IMR-90 (cell line): ENCODE measurements at regions not wholly inside any gene's neighbourhood (a gene's known extent, or its start where the extent isn't known, plus 50 kb on each side); places are given as distances from the start of the nearest gene placed in this dataset.

Experiments
- ATAC-seq: fragments of 200-7000 bp; cut with Tn5 transposase; 2 replicates; pipeline ENCODE4 v1.9.1; 2020; ENCODE audit warnings: low read depth, mild to moderate bottlenecking, moderate library complexity
- BruUV-seq: library from RNA; stranded (reverse); fragments of 400-500 nt; replicated peaks from 2 replicates; lab custom pipeline; 2021; lab: Mats Ljungman, UMichigan
- CTCF ChIA-PET: fragments of 300-600 bp; formaldehyde crosslinking; extraction: SDS; loops from one replicate; lab custom pipeline; 2021; ENCODE audit warnings: antibody characterized with exemption; lab: Yijun Ruan, JAX
- POLR2A ChIA-PET: fragments of 300-600 bp; sonication (Branson Sonifier 250); formaldehyde crosslinking; loops from one replicate; lab custom pipeline; 2022; ENCODE audit warnings: antibody characterized with exemption; ENCODE audit not compliant: unreplicated experiment; lab: Charles Lee
- DNase-seq: peaks from one replicate; pipeline ENCODE4 v3.0.0; 2013
- H2AFZ ChIP-seq: replicated peaks from 2 replicates; pipeline ENCODE3; 2013; ENCODE audit warnings: low read length, mild to moderate bottlenecking; ENCODE audit not compliant: poor library complexity
- H2AK5ac ChIP-seq: 2 replicates; pipeline ENCODE4 v1.6.1; 2013; ENCODE audit warnings: low read depth, low read length, inconsistent platforms
- H2AK9ac ChIP-seq: replicated peaks from 2 replicates; pipeline ENCODE3; 2013; ENCODE audit warnings: mild to moderate bottlenecking, low read depth, low read length, moderate library complexity; ENCODE audit not compliant: poor library complexity
- H2BK120ac ChIP-seq: 2 replicates; pipeline ENCODE4 v1.6.1; 2013; ENCODE audit warnings: low read depth, low read length, inconsistent platforms
- H2BK15ac ChIP-seq: 3 replicates; pipeline ENCODE4 v1.6.1; 2013; ENCODE audit warnings: low read depth, low read length, inconsistent platforms
- H2BK20ac ChIP-seq: 2 replicates; pipeline ENCODE4 v1.6.1; 2013; ENCODE audit warnings: low read depth, mild to moderate bottlenecking, inconsistent platforms, low read length, moderate library complexity
- H2BK5ac ChIP-seq: 2 replicates; pipeline ENCODE4 v1.6.1; 2013; ENCODE audit warnings: mild to moderate bottlenecking, low read depth, low read length, inconsistent platforms; ENCODE audit not compliant: poor library complexity, severe bottlenecking
- H3K14ac ChIP-seq: replicated peaks from 2 replicates; pipeline ENCODE4 v1.6.1; 2013; ENCODE audit warnings: low read depth, low read length, inconsistent platforms
- H3K18ac ChIP-seq: 2 replicates; pipeline ENCODE4 v1.6.1; 2013; ENCODE audit warnings: low read depth, low read length, control low read depth
- H3K23ac ChIP-seq: 2 replicates; pipeline ENCODE4 v1.6.1; 2013; ENCODE audit warnings: low read depth, low read length, inconsistent platforms
- H3K27ac ChIP-seq: 2 replicates; pipeline ENCODE4 v1.5.1; 2013; ENCODE audit warnings: mild to moderate bottlenecking, control low read depth, low read length; ENCODE audit not compliant: insufficient read depth
- H3K27me3 ChIP-seq: 2 replicates; pipeline ENCODE4 v1.6.1; 2013; ENCODE audit warnings: low read length; ENCODE audit not compliant: control insufficient read depth, insufficient read depth
- H3K36me3 ChIP-seq: 2 replicates; pipeline ENCODE4 v1.6.1; 2013; ENCODE audit warnings: low read length, mixed read lengths; ENCODE audit not compliant: control insufficient read depth, insufficient read depth
- H3K4ac ChIP-seq: 2 replicates; pipeline ENCODE4 v1.6.1; 2013; ENCODE audit warnings: low read depth, low read length, inconsistent platforms
- H3K4me1 ChIP-seq: 2 replicates; pipeline ENCODE4 v1.6.1; 2013; ENCODE audit warnings: low read length, mixed read lengths; ENCODE audit not compliant: control insufficient read depth, insufficient read depth
- H3K4me2 ChIP-seq: 2 replicates; pipeline ENCODE4 v1.6.1; 2013; ENCODE audit warnings: low read depth, mild to moderate bottlenecking, control low read depth, low read length, moderate library complexity
- H3K4me3 ChIP-seq: 2 replicates; pipeline ENCODE4 v1.5.1; 2013; ENCODE audit warnings: low read depth, mild to moderate bottlenecking, control low read depth, low read length, moderate library complexity; ENCODE audit not compliant: insufficient read depth
- H3K56ac ChIP-seq: 2 replicates; pipeline ENCODE4 v1.6.1; 2013; ENCODE audit warnings: low read length, inconsistent platforms; ENCODE audit not compliant: insufficient read depth; ENCODE audit errors: extremely low read depth
- H3K79me1 ChIP-seq, 2 experiments: 2 replicates each; pipeline ENCODE4 v1.6.1; 2013; ENCODE audit warnings: low read length in 2 of 2, inconsistent platforms in 1 of 2, low read depth in 1 of 2
- H3K9ac ChIP-seq: 2 replicates; pipeline ENCODE4 v1.6.1; 2013; ENCODE audit warnings: low read depth, low read length, control low read depth
- H3K9me1 ChIP-seq: 2 replicates; pipeline ENCODE4 v1.6.1; 2013; ENCODE audit warnings: low read length, inconsistent platforms; ENCODE audit not compliant: insufficient read depth
- H3K9me3 ChIP-seq: 2 replicates; pipeline ENCODE4 v1.6.1; 2013; ENCODE audit warnings: low read length; ENCODE audit not compliant: control insufficient read depth, insufficient read depth
- H4K20me1 ChIP-seq: 2 replicates; pipeline ENCODE4 v1.6.1; 2013; ENCODE audit warnings: low read length, inconsistent platforms; ENCODE audit not compliant: insufficient read depth
- H4K5ac ChIP-seq: 2 replicates; pipeline ENCODE4 v1.6.1; 2013; ENCODE audit warnings: mild to moderate bottlenecking, low read depth, low read length, control low read depth
- H4K8ac ChIP-seq, 2 experiments: 2 replicates each; pipeline ENCODE4 v1.6.1; 2013; ENCODE audit warnings: low read depth in 2 of 2, low read length in 2 of 2, control low read depth in 1 of 2, inconsistent platforms in 1 of 2
- H4K91ac ChIP-seq: 2 replicates; pipeline ENCODE4 v1.6.1; 2013; ENCODE audit warnings: low read depth, low read length, inconsistent platforms; ENCODE audit not compliant: insufficient read depth
- BHLHE40 ChIP-seq: fragments of 150-350 bp; IDR thresholded peaks from 2 replicates; pipeline ENCODE4 v1.6.1; 2016; ENCODE audit warnings: mild to moderate bottlenecking, low read depth, low read length
- CHD1 ChIP-seq: IDR thresholded peaks from 2 replicates; pipeline ENCODE4 v1.6.1; 2012; ENCODE audit warnings: low read depth, low read length, improper control_type of control experiment
- CTCF ChIP-seq: conservative IDR thresholded peaks from 2 replicates; pipeline ENCODE4 v1.5.1; 2012; ENCODE audit warnings: mild to moderate bottlenecking, low read depth, low read length, improper control_type of control experiment
- MAFK ChIP-seq: IDR thresholded peaks from 2 replicates; pipeline ENCODE4 v1.6.1; 2012; ENCODE audit warnings: low read depth, low read length, improper control_type of control experiment
- MAZ ChIP-seq: IDR thresholded peaks from 2 replicates; pipeline ENCODE4 v1.6.1; 2012; ENCODE audit warnings: low read depth, mild to moderate bottlenecking, low read length, improper control_type of control experiment, moderate library complexity, borderline replicate concordance
- MXI1 ChIP-seq: IDR thresholded peaks from 2 replicates; pipeline ENCODE4 v1.6.1; 2012; ENCODE audit warnings: low read depth, mild to moderate bottlenecking, low read length, moderate library complexity, borderline replicate concordance
- NFE2L2 ChIP-seq: fragments of 150-350 bp; IDR thresholded peaks from 2 replicates; pipeline ENCODE4 v1.6.1; 2016; ENCODE audit warnings: low read depth, mild to moderate bottlenecking, low read length
- POLR2A ChIP-seq: IDR thresholded peaks from 2 replicates; pipeline ENCODE4 v1.6.1; 2012; ENCODE audit warnings: mild to moderate bottlenecking, low read depth, low read length
- RAD21 ChIP-seq: IDR thresholded peaks from 2 replicates; pipeline ENCODE4 v1.6.1; 2012; ENCODE audit warnings: low read length, improper control_type of control experiment
- RCOR1 ChIP-seq: IDR thresholded peaks from 2 replicates; pipeline ENCODE4 v1.6.1; 2012; ENCODE audit warnings: mild to moderate bottlenecking, low read length, improper control_type of control experiment; ENCODE audit not compliant: insufficient replicate concordance
- RFX5 ChIP-seq: IDR thresholded peaks from 2 replicates; pipeline ENCODE4 v1.8.0; 2012; ENCODE audit warnings: low read depth, mild to moderate bottlenecking, low read length, moderate library complexity
- SMC3 ChIP-seq: fragments of 150-350 bp; IDR thresholded peaks from 2 replicates; pipeline ENCODE4 v1.6.1; 2016; ENCODE audit warnings: low read depth, mild to moderate bottlenecking, antibody characterized with exemption, low read length, moderate library complexity
- WGBS, 2 experiments: methylation state at CpG; one replicate each; pipeline versions ENCODE4 v1.1.5 to v1.1.7; 2013; ENCODE audit warnings: missing lambda C conversion rate in 2 of 2; ENCODE audit not compliant: insufficient read length in 1 of 2; ENCODE audit errors: extremely low coverage in 2 of 2; 5-methylcytosine and 5-hydroxymethylcytosine counted together
- dilution Hi-C: fragments of 300-500 bp; cut with HindIII; formaldehyde crosslinking; loops from one replicate; pipeline ENCODE4 v1.14.3; 2018; ENCODE audit warnings: low sequenced_read_pairs; ENCODE audit not compliant: unreplicated experiment
- in situ Hi-C: fragments of 300-500 bp; cut with MboI; formaldehyde crosslinking; loops from 3 replicates; pipeline ENCODE4 v1.14.3; 2019; ENCODE audit warnings: low sequenced_read_pairs, inconsistent platforms, mixed read lengths
- intact Hi-C: fragments of 100-400 bp; cut with micrococcal nuclease; formaldehyde crosslinking; loops from 2 replicates; pipeline ENCODE4 v1.10.0; 2022
- TF ChIP-seq, protein P1 (sequence below): fragments of 150-350 bp; IDR thresholded peaks from 2 replicates; pipeline ENCODE4 v1.6.1; 2016; ENCODE audit warnings: low read depth, mild to moderate bottlenecking, low read length, moderate library complexity, borderline replicate concordance

GRCh38 chr2:239724851-239725550 is 300.1 kb downstream of the NDUFA10 start:
- ChIA-PET CTCF (no interaction called here), POLR2A (no interaction called here)
- DNase-seq = no peak
- Histone ChIP-seq H4K8ac (no peak overlapping the region), H3K4me2 (no peak overlapping the region), H3K9me3 (peaks cover 59% of the 10 kb centered on the region), H2BK15ac (no peak overlapping the region), H2AFZ (no peak overlapping the region), H4K20me1 (no peaks in the 10 kb centered on the region), H4K91ac (no peak overlapping the region), H3K14ac (no peak overlapping the region), H3K4me1 (no peaks in the 10 kb centered on the region), H2BK120ac (no peak overlapping the region), H3K56ac (no peak overlapping the region), H2BK5ac (no peak overlapping the region), H2AK9ac (no peak overlapping the region), H3K36me3 (no peaks in the 10 kb centered on the region), H3K18ac (no peak overlapping the region), H3K27me3 (no peaks in the 10 kb centered on the region), H3K9ac (no peak overlapping the region), H2AK5ac (no peak overlapping the region), H3K27ac (no peak overlapping the region), H3K4me3 (no peak overlapping the region), H4K5ac (no peak overlapping the region), H3K23ac (no peak overlapping the region), H3K4ac (no peak overlapping the region), H3K79me1 (no peaks in the 10 kb centered on the region), H2BK20ac (no peak overlapping the region), H3K9me1 (no peaks in the 10 kb centered on the region)
- ATAC-seq = no peak
- intact Hi-C loops = no loop called here
- dilution Hi-C loops = no loop called here
- TF ChIP-seq CHD1 = no peak
- no peak for TF ChIP-seq CTCF
- no peak for TF ChIP-seq MAZ
- no peak for TF ChIP-seq RAD21
- no peak for TF ChIP-seq MXI1
- no peak for TF ChIP-seq RCOR1
- no peak for TF ChIP-seq RFX5
- TF ChIP-seq BHLHE40 = no peak
- TF ChIP-seq NFE2L2 = no peak
- TF ChIP-seq SMC3 = no peak
- TF ChIP-seq, protein P1, sequence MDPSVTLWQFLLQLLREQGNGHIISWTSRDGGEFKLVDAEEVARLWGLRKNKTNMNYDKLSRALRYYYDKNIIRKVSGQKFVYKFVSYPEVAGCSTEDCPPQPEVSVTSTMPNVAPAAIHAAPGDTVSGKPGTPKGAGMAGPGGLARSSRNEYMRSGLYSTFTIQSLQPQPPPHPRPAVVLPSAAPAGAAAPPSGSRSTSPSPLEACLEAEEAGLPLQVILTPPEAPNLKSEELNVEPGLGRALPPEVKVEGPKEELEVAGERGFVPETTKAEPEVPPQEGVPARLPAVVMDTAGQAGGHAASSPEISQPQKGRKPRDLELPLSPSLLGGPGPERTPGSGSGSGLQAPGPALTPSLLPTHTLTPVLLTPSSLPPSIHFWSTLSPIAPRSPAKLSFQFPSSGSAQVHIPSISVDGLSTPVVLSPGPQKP = no peak
- TF ChIP-seq POLR2A = no peak
- no peak for TF ChIP-seq MAFK
- BruUV-seq = no TSS peak
- WGBS, 2 experiments = 92% methylated on average over 2 of the region's 14 CpGs; no CpG with 5 or more reads in 1 of the 2 experiments
- in situ Hi-C loops = no loop called here
